Fibroblast of skin of back (primary cell): ENCODE measurements at regions not wholly inside any gene's neighbourhood (a gene's known extent, or its start where the extent isn't known, plus 50 kb on each side); places are given as distances from the start of the nearest gene placed in this dataset.
"Not testable (repeated sequence)": the region's sequence is repeated elsewhere in the genome, so short reads cannot be mapped to it uniquely, and the experiment has no call there.

Experiments used
- DNase-seq: peaks from one replicate; pipeline ENCODE4 v3.0.0-alpha.2; 2013

- no peak for DNase-seq
These were observed 59.3 kb downstream of the OXGR1 start for GRCh38 chr13:96934889-96935489.

- DNase-seq: no peak
These were observed 68.2 kb downstream of the OXGR1 start for GRCh38 chr13:96925916-96926628.

GRCh38 chr13:96925477-96925876 is 68.8 kb downstream of the OXGR1 start:
- DNase-seq: no peak

- DNase-seq: not testable (repeated sequence)
These were observed 75.2 kb downstream of the OXGR1 start for GRCh38 chr13:96918861-96919631.

- DNase-seq: no peak
These were observed 90.0 kb downstream of the OXGR1 start for GRCh38 chr13:96904232-96904631.

- DNase-seq: no peak
These were observed 91.2 kb downstream of the OXGR1 start for GRCh38 chr13:96903085-96903484.

- DNase-seq: peak; percentile 3
These were observed 93.3 kb downstream of the OXGR1 start for GRCh38 chr13:96900986-96901385.

- DNase-seq: no peak
These were observed 94.3 kb downstream of the OXGR1 start for GRCh38 chr13:96899946-96900345.

GRCh38 chr13:96898646-96899254 is 95.5 kb downstream of the OXGR1 start:
- DNase-seq: no peak

- DNase-seq: peak; percentile 87
These were observed 96.1 kb downstream of the OXGR1 start for GRCh38 chr13:96898212-96898611.
